HepG2 (cell line): ENCODE measurements at regions not wholly inside any gene's neighbourhood (a gene's known extent, or its start where the extent isn't known, plus 50 kb on each side); places are given as distances from the start of the nearest gene placed in this dataset.

Source experiments
- ATAC-seq: fragments of 200-7000 bp; cut with Tn5 transposase; 3 replicates; pipeline ENCODE4 v1.9.1; 2020; ENCODE audit warnings: mild to moderate bottlenecking, moderate library complexity
- BruUV-seq: library from RNA; stranded (reverse); fragments of 400-500 nt; replicated peaks from 2 replicates; lab custom pipeline; 2021; lab: Mats Ljungman, UMichigan
- CTCF ChIA-PET: fragments of 300-600 bp; formaldehyde crosslinking; extraction: SDS; loops from one replicate; lab custom pipeline; 2021; ENCODE audit warnings: low total read pairs, inconsistent platforms, low intra/inter-chr PET ratio; lab: Yijun Ruan, JAX
- POLR2A ChIA-PET: fragments of 350-600 bp; sonication (Branson Sonifier 250); formaldehyde crosslinking; loops from one replicate; lab custom pipeline; 2020; ENCODE audit warnings: antibody characterized with exemption, inconsistent platforms; lab: Yijun Ruan, JAX
- DNase-seq: peaks from one replicate; pipeline ENCODE4 v3.0.0-alpha.2; 2015; ENCODE audit warnings: low spot score
- FAIRE-seq: peaks from 3 replicates; lab custom pipeline; 2011; peaks lifted over from hg19 to GRCh38; lab: Jason Lieb, UNC
- H2AFZ ChIP-seq: one replicate; pipeline ENCODE4 v1.6.1; 2011; ENCODE audit warnings: low read length, inconsistent platforms
- H3K27ac ChIP-seq: fragments of 300-600 bp; 3 replicates; pipeline ENCODE4 v1.8.0; 2011; ENCODE audit warnings: mixed run types, mild to moderate bottlenecking, mixed read lengths, low read length, inconsistent platforms; ENCODE audit not compliant: insufficient read depth; ENCODE audit errors: extremely low read length
- H3K27me3 ChIP-seq, 2 experiments: fragments of 200-600 bp in 1 of 2; 2 replicates in 1 of 2; 3 replicates in 1 of 2; pipeline versions ENCODE4 v1.6.0 to v1.8.0; 2011; ENCODE audit warnings: low read length in 2 of 2, mild to moderate bottlenecking in 2 of 2, moderate library complexity in 2 of 2, inconsistent platforms in 1 of 2; ENCODE audit not compliant: insufficient read depth in 2 of 2, control insufficient read depth in 1 of 2
- H3K36me3 ChIP-seq, 2 experiments: fragments of 200-600 bp in 1 of 2; replicated peaks in 1 of 2; 2 replicates in 1 of 2; 3 replicates in 1 of 2; pipeline versions ENCODE4 v1.5.1 to v1.8.0; 2011; ENCODE audit warnings: low read length in 2 of 2, inconsistent platforms in 1 of 2; ENCODE audit not compliant: insufficient read depth in 2 of 2, control insufficient read depth in 1 of 2
- H3K4me1 ChIP-seq: 2 replicates; pipeline ENCODE4 v1.5.1; 2012; ENCODE audit warnings: low read length, inconsistent platforms; ENCODE audit not compliant: insufficient read depth
- H3K4me2 ChIP-seq: 2 replicates; pipeline ENCODE4 v1.6.0; 2011; ENCODE audit warnings: low read depth, low read length, inconsistent platforms
- H3K4me3 ChIP-seq, 3 experiments: fragments of 200-600 bp in 1 of 3; sonication (generic), shearing (Covaris generic) in 1 of 3; replicated peaks in 1 of 3; 2 replicates each; pipeline ENCODE4 v1.5.1; 2011 to 2016; ENCODE audit warnings: low read length in 3 of 3, inconsistent platforms in 2 of 3, low read depth in 2 of 3, mild to moderate bottlenecking in 2 of 3, control low read depth in 1 of 3, mixed read lengths in 1 of 3; ENCODE audit not compliant: insufficient read depth in 1 of 3
- H3K79me2 ChIP-seq: one replicate; pipeline ENCODE4 v1.6.1; 2011; ENCODE audit warnings: low read length, inconsistent platforms; ENCODE audit not compliant: insufficient read depth
- H3K9ac ChIP-seq: 2 replicates; pipeline ENCODE4 v1.6.0; 2011; ENCODE audit warnings: mild to moderate bottlenecking, low read depth, low read length, inconsistent platforms; ENCODE audit not compliant: insufficient read depth
- H3K9me3 ChIP-seq: 2 replicates; pipeline ENCODE4 v1.5.1; 2012; ENCODE audit warnings: mild to moderate bottlenecking, low read length
- H4K20me1 ChIP-seq: 2 replicates; pipeline ENCODE4 v1.6.0; 2011; ENCODE audit warnings: inconsistent platforms, mild to moderate bottlenecking, low read length, moderate library complexity; ENCODE audit not compliant: insufficient read depth
- FOXC1 ChIP-seq: sonication (generic); formaldehyde crosslinking; IDR thresholded peaks from 2 replicates; pipeline ENCODE4 v1.8.0; 2022; ENCODE audit warnings: mild to moderate bottlenecking, missing genetic modification reagents, borderline replicate concordance
- KDM3A ChIP-seq: IDR thresholded peaks from 2 replicates; pipeline ENCODE4 v1.6.1; 2018; ENCODE audit warnings: low read depth, missing compliant biosample characterization
- MZF1 ChIP-seq: sonication (generic); formaldehyde crosslinking; IDR thresholded peaks from 2 replicates; pipeline ENCODE4 v1.8.1; 2023; ENCODE audit warnings: mild to moderate bottlenecking, missing genetic modification reagents, borderline replicate concordance
- THAP9 ChIP-seq: sonication (generic); formaldehyde crosslinking; IDR thresholded peaks from 2 replicates; pipeline ENCODE4; 2020; ENCODE audit warnings: missing genetic modification reagents, mild to moderate bottlenecking, borderline replicate concordance
- XRCC5 ChIP-seq: fragments of 200-400 bp; formaldehyde crosslinking; optimal IDR thresholded peaks from 2 replicates; pipeline ENCODE3; 2017; ENCODE audit warnings: mild to moderate bottlenecking, low read length
- ZBTB44 ChIP-seq: sonication (generic); formaldehyde crosslinking; IDR thresholded peaks from 2 replicates; pipeline ENCODE4 v1.4.0; 2020; ENCODE audit warnings: missing genetic modification reagents
- ZFP36L2 ChIP-seq: sonication (generic); formaldehyde crosslinking; IDR thresholded peaks from 2 replicates; pipeline ENCODE4 v1.4.0; 2020; ENCODE audit warnings: missing genetic modification reagents
- ZNF616 ChIP-seq: sonication (generic); formaldehyde crosslinking; IDR thresholded peaks from 2 replicates; pipeline ENCODE4 v1.5.0; 2020; ENCODE audit warnings: low read depth, mild to moderate bottlenecking, missing genetic modification reagents
- ZNF629 ChIP-seq: sonication (generic); formaldehyde crosslinking; conservative IDR thresholded peaks from 2 replicates; pipeline ENCODE4 v1.5.0; 2020; ENCODE audit warnings: missing genetic modification reagents
- ZNF7 ChIP-seq: IDR thresholded peaks from 2 replicates; pipeline ENCODE4 v1.6.1; 2016; ENCODE audit warnings: missing biosample characterization, missing genetic modification reagents
- WGBS: methylation state at CpG from one replicate; pipeline ENCODE4 v1.1.6; 2017; ENCODE audit warnings: low lambda C conversion rate; 5-methylcytosine and 5-hydroxymethylcytosine counted together
- in situ Hi-C: cut with HindIII; loops from 2 replicates; pipeline ENCODE4 v1.10.0; 2017; ENCODE audit warnings: low pct_unique_long_range_greater_than_20kb; ENCODE audit not compliant: extremely low pct_ligation_motif_present
- intact Hi-C: fragments of 100-400 bp; cut with micrococcal nuclease; formaldehyde crosslinking; loops from one replicate; pipeline ENCODE4 v1.10.0; 2022; ENCODE audit not compliant: unreplicated experiment
- TF ChIP-seq, protein P1 (sequence below): sonication (generic); formaldehyde crosslinking; IDR thresholded peaks from 2 replicates; pipeline ENCODE4 v1.4.0; 2020; ENCODE audit warnings: missing genetic modification reagents
- TF ChIP-seq, protein P2 (sequence below): sonication (generic); formaldehyde crosslinking; IDR thresholded peaks from 2 replicates; pipeline ENCODE4 v1.9.0; 2021; ENCODE audit warnings: missing genetic modification reagents, borderline replicate concordance

DNA sequence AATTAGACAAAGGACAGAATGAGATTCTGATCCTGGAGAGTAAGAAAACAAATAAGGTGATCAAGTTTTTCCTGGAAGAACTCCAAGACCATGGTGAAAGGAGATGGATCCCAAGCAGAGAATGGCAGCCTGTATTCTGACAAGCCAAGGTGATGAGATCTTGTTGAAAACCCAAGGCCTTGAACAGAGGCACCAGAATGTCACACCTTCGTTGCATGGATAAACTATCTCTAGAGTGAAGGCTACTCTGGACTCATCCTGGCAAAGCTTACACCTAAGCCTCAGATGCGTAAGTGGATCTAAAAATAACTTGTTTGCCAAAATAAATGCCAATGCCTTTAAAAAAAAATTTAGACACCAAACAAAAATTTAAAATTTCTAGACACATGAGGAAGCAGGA is 605.9 kb downstream of the ETNK1 start:
- no TSS peak for BruUV-seq
- intact Hi-C loops = no loop called here
- no peaks in the 10 kb centered on the region for H4K20me1 ChIP-seq
- no peak for FAIRE-seq
- H2AFZ ChIP-seq = no peak overlapping the region
- no peaks in the 10 kb centered on the region for H3K79me2 ChIP-seq
- 6% methylated on average over 2 of the region's 2 CpGs for WGBS
- no peak overlapping the region for H3K27ac ChIP-seq
- H3K36me3 ChIP-seq = no peaks in the 10 kb centered on the region
- no peaks in the 10 kb centered on the region for H3K27me3 ChIP-seq
- DNase-seq = no peak
- H3K4me2 ChIP-seq = no peak overlapping the region
- no peak overlapping the region for H3K9ac ChIP-seq
- in situ Hi-C loops = no loop called here
- CTCF ChIA-PET = no interaction called here
- H3K4me3 ChIP-seq = no peak overlapping the region
- no peak for ATAC-seq
- TF ChIP-seq ZBTB44 = no peak
- TF ChIP-seq XRCC5 = no peak
- no peak for TF ChIP-seq ZNF7
- TF ChIP-seq, protein P1, sequence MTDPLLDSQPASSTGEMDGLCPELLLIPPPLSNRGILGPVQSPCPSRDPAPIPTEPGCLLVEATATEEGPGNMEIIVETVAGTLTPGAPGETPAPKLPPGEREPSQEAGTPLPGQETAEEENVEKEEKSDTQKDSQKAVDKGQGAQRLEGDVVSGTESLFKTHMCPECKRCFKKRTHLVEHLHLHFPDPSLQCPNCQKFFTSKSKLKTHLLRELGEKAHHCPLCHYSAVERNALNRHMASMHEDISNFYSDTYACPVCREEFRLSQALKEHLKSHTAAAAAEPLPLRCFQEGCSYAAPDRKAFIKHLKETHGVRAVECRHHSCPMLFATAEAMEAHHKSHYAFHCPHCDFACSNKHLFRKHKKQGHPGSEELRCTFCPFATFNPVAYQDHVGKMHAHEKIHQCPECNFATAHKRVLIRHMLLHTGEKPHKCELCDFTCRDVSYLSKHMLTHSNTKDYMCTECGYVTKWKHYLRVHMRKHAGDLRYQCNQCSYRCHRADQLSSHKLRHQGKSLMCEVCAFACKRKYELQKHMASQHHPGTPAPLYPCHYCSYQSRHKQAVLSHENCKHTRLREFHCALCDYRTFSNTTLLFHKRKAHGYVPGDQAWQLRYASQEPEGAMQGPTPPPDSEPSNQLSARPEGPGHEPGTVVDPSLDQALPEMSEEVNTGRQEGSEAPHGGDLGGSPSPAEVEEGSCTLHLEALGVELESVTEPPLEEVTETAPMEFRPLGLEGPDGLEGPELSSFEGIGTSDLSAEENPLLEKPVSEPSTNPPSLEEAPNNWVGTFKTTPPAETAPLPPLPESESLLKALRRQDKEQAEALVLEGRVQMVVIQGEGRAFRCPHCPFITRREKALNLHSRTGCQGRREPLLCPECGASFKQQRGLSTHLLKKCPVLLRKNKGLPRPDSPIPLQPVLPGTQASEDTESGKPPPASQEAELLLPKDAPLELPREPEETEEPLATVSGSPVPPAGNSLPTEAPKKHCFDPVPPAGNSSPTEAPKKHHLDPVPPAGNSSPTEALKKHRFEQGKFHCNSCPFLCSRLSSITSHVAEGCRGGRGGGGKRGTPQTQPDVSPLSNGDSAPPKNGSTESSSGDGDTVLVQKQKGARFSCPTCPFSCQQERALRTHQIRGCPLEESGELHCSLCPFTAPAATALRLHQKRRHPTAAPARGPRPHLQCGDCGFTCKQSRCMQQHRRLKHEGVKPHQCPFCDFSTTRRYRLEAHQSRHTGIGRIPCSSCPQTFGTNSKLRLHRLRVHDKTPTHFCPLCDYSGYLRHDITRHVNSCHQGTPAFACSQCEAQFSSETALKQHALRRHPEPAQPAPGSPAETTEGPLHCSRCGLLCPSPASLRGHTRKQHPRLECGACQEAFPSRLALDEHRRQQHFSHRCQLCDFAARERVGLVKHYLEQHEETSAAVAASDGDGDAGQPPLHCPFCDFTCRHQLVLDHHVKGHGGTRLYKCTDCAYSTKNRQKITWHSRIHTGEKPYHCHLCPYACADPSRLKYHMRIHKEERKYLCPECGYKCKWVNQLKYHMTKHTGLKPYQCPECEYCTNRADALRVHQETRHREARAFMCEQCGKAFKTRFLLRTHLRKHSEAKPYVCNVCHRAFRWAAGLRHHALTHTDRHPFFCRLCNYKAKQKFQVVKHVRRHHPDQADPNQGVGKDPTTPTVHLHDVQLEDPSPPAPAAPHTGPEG (CRISPR knock-in tag) = no peak
- TF ChIP-seq FOXC1 (CRISPR knock-in tag) = no peak
- TF ChIP-seq THAP9 (CRISPR knock-in tag) = no peak
- no peak for TF ChIP-seq MZF1 (CRISPR knock-in tag)
- TF ChIP-seq, protein P2, sequence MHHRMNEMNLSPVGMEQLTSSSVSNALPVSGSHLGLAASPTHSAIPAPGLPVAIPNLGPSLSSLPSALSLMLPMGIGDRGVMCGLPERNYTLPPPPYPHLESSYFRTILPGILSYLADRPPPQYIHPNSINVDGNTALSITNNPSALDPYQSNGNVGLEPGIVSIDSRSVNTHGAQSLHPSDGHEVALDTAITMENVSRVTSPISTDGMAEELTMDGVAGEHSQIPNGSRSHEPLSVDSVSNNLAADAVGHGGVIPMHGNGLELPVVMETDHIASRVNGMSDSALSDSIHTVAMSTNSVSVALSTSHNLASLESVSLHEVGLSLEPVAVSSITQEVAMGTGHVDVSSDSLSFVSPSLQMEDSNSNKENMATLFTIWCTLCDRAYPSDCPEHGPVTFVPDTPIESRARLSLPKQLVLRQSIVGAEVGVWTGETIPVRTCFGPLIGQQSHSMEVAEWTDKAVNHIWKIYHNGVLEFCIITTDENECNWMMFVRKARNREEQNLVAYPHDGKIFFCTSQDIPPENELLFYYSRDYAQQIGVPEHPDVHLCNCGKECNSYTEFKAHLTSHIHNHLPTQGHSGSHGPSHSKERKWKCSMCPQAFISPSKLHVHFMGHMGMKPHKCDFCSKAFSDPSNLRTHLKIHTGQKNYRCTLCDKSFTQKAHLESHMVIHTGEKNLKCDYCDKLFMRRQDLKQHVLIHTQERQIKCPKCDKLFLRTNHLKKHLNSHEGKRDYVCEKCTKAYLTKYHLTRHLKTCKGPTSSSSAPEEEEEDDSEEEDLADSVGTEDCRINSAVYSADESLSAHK (CRISPR knock-in tag) = no peak
- no peak for TF ChIP-seq ZNF616 (CRISPR knock-in tag)
- TF ChIP-seq ZNF629 (CRISPR knock-in tag) = no peak
- no peak for TF ChIP-seq KDM3A
- no peak for TF ChIP-seq ZFP36L2 (CRISPR knock-in tag)
- POLR2A ChIA-PET = no interaction called here
- H3K9me3 ChIP-seq = no peaks in the 10 kb centered on the region
- peaks cover 10% of the 10 kb centered on the region for H3K4me1 ChIP-seq
